Stimulated activated CD4-positive, alpha-beta T cell treated with anti-CD3 and anti-CD28 coated beads, TNF-alpha, amount 100 ng/mL, for 4 hours (primary cell): ENCODE measurements at regions not wholly inside any gene's neighbourhood (a gene's known extent, or its start where the extent isn't known, plus 50 kb on each side); places are given as distances from the start of the nearest gene placed in this dataset.

Experiments
- DNase-seq, 3 experiments: peaks; one replicate each; pipeline ENCODE4 v3.0.0-alpha.2; 2020; ENCODE audit warnings: low read depth in 3 of 3

GRCh38 chr2:128450211-128451024, 131.8 kb upstream of the HS6ST1 start:
- DNase-seq, result no peak

GRCh38 chr2:128451084-128452023, 132.7 kb upstream of the HS6ST1 start:
- no peak for DNase-seq

GRCh38 chr2:128452024-128452411, 133.3 kb upstream of the HS6ST1 start:
- DNase-seq, result no peak

GRCh38 chr2:128452536-128453530, 134.2 kb upstream of the HS6ST1 start:
- no peak for DNase-seq

GRCh38 chr2:128454980-128455720, 136.5 kb upstream of the HS6ST1 start:
- DNase-seq, result no peak

GRCh38 chr2:128455721-128456050, 137.0 kb upstream of the HS6ST1 start:
- no peak for DNase-seq

GRCh38 chr2:128456281-128456680, 137.6 kb upstream of the HS6ST1 start:
- no peak for DNase-seq

- DNase-seq, result no peak
Measured at GRCh38 chr2:128457006-128457604, 138.4 kb upstream of the HS6ST1 start.

GRCh38 chr2:128457716-128458115, 139.0 kb upstream of the HS6ST1 start:
- DNase-seq, result no peak

GRCh38 chr2:128458505-128458904, 139.8 kb upstream of the HS6ST1 start:
- DNase-seq, result no peak

- no peak for DNase-seq
Measured at GRCh38 chr2:128464456-128464855, 145.8 kb upstream of the HS6ST1 start.

- no peak for DNase-seq
Measured at GRCh38 chr2:128465246-128466170, 146.8 kb upstream of the HS6ST1 start.

GRCh38 chr2:128466376-128466775, 147.7 kb upstream of the HS6ST1 start:
- DNase-seq, result no peak

GRCh38 chr2:128466776-128467175, 148.1 kb upstream of the HS6ST1 start:
- no peak for DNase-seq

- no peak for DNase-seq
Measured at GRCh38 chr2:128467321-128467969, 148.8 kb upstream of the HS6ST1 start.

- DNase-seq, result no peak
Measured at GRCh38 chr2:128468186-128468920, 149.7 kb upstream of the HS6ST1 start.

- DNase-seq, result no peak
Measured at GRCh38 chr2:128469203-128469602, 150.5 kb upstream of the HS6ST1 start.

GRCh38 chr2:128469875-128470274, 151.2 kb upstream of the HS6ST1 start:
- no peak for DNase-seq
